GM12873 (cell line): ENCODE measurements at regions not wholly inside any gene's neighbourhood (a gene's known extent, or its start where the extent isn't known, plus 50 kb on each side); places are given as distances from the start of the nearest gene placed in this dataset.

ENCODE experiments used
- CTCF ChIP-seq: IDR thresholded peaks from 2 replicates; pipeline ENCODE4 v1.5.1; 2012; ENCODE audit warnings: low read depth, mild to moderate bottlenecking, moderate library complexity, low read length, control low read depth; ENCODE audit not compliant: insufficient read depth; ENCODE audit errors: missing control alignments

DNA sequence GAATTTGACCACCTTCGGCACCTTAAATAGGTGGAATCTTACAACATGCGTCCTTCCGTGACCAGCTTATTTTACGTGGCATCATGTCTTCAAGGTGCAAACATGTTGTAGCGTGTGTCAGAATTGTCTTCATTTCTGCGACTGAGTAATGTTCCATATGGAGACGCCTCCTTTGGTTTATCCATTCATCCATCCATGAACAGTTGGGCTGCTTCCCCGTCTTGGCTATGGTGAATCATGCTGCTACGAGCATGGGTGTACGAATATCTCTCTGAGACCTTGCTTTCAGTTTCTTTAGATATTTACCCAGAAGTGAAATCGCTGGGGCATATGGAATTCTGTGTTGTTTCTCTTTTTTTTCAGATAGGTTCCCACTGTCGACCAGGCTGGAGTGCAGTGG, 391.9 kb upstream of the IRX2 start:
- TF ChIP-seq CTCF: no peak

DNA sequence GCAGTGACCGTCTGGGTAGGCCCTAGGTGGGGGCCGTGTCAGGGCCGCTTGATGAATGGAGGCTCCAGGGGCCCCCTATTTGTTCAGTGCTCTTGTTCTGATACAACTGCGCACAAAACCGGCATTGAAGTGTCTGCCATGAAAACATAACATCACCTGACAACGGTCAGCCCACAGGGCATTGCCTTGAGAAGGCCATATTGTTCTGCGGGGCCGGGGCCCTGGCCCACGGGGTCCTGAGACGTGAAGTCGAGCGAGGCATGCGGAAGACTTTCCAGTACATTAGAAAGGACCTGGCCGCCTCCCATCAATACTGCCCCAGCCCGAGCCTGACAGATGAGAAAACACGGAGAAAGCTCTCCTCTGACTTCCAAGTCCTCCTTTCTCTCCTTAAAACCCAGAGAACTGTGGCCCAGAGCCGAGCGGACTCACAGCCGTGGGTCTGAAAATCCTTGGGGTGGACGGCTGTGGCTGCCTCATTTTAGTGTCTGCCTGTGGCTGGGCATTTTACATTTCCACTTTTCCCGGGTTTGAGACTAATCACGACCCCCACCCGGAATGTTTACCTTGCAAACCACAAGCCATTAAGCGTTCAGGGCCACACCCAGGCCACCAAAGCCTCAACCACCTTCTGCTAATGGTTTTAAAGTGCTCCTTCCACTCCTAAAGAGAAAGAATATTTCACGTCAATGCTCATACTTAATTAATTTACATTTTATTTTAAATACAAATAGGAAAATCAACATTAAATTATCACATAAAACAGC, 391.0 kb upstream of the IRX2 start:
- TF ChIP-seq CTCF: no peak

DNA sequence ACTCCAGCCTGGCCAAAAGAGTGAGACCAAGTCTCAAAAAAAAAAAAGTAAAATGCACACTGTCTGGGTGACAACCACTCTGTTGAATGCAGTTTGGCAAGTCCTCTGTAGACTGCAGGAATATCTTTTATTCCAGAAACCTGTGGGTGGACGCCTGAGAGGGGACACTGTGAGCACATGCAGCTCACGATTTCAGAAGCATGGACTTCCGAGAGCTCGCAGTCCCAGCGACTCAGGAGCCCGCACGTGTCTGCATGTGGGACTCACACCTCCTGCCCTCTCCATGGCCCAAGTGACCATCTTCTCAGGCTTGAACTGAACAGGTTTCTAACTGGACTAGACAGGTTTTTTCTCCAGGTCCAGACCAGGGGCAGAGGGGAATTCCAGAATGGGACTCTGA, 388.6 kb upstream of the IRX2 start:
- TF ChIP-seq CTCF: no peak

DNA sequence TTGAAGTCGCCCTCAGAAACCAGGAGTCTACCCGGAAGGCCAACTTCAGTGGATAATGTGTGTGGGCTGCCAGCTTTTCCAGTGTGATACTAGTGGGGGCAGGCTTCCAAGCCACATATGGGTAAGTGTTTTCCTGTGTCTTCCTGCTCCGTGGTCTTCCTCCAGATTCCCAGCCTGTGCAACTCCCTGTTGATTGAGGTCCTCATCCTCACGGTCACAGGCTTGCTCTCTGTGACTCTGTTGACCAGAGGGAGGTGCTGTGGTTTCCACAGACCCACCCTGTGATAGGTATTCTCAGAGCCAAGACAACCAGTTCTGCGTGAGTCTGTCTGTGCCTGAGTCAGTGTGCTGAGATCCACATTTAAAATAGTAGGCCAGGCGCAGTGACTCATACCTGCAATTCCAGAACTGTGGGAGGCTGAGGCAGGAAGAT, 388.0 kb upstream of the IRX2 start:
- no peak for TF ChIP-seq CTCF

GRCh38 chr5:3131161-3131560, 379.7 kb upstream of the IRX2 start:
- no peak for TF ChIP-seq CTCF

DNA sequence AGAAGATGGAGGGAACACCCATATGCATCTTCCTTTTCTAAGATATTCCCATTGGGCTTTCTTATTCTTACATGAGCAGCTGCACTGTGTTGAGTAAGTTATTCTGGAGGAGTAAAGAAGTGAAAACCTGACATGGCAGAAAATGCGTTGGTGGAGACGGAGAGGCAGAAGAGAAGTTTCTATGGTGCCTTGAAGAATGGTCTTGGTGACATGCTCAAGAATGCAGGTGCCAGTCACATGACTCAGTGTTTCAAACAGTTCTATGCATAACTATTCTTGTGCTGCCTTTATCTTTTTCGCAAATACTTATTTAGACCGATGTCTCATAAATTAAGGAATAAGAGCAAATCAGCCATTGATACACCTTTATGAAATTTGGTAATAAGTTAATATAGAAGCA, 377.8 kb upstream of the IRX2 start:
- no peak for TF ChIP-seq CTCF

DNA sequence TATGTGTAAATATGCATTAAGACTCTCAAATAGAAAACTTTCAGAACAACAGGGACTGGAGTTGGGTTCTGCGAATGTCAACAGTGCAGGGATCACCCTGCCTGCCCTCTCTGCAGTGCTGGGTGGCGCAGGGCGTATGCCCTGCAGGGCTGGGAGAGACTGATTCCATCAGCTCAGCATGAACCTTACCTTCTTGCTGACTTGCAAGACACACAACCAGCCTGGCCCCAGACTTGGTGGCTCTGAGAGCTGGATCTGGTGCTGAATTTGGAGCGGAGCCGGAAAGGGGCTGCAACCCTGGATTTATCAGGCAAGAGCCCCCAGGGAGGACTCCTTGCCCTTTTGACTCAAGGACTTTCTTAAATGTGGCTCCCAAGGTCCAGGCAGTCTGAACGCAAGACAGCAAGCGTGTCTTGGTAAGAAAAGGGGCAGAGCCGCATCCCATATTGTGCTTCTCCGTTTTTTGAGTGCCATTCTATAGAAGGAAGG, 376.0 kb upstream of the IRX2 start:
- no peak for TF ChIP-seq CTCF

GRCh38 chr5:3126639-3127038, 375.2 kb upstream of the IRX2 start:
- TF ChIP-seq CTCF: no peak
